GM06990 (cell line): ENCODE measurements at regions not wholly inside any gene's neighbourhood (a gene's known extent, or its start where the extent isn't known, plus 50 kb on each side); places are given as distances from the start of the nearest gene placed in this dataset.

Experiments used
- DNase-seq: peaks from one replicate; pipeline ENCODE4 v3.0.0-alpha.2; 2011; ENCODE audit not compliant: insufficient read length; ENCODE audit errors: extremely low read depth
- H3K27me3 ChIP-seq: replicated peaks from 2 replicates; pipeline ENCODE4 v1.6.0; 2011; ENCODE audit warnings: low read length; ENCODE audit not compliant: control insufficient read depth, insufficient read depth
- H3K36me3 ChIP-seq: 2 replicates; pipeline ENCODE4 v1.5.1; 2011; ENCODE audit warnings: low read length; ENCODE audit not compliant: control insufficient read depth, insufficient read depth
- H3K4me3 ChIP-seq: replicated peaks from 2 replicates; pipeline ENCODE4 v1.5.1; 2011; ENCODE audit warnings: low read depth, mild to moderate bottlenecking, control low read depth, low read length
- CTCF ChIP-seq: IDR thresholded peaks from 2 replicates; pipeline ENCODE4 v1.5.1; 2011; ENCODE audit warnings: low read length, control low read depth, mild to moderate bottlenecking, inconsistent platforms; ENCODE audit not compliant: insufficient read depth, poor library complexity, severe bottlenecking

DNA sequence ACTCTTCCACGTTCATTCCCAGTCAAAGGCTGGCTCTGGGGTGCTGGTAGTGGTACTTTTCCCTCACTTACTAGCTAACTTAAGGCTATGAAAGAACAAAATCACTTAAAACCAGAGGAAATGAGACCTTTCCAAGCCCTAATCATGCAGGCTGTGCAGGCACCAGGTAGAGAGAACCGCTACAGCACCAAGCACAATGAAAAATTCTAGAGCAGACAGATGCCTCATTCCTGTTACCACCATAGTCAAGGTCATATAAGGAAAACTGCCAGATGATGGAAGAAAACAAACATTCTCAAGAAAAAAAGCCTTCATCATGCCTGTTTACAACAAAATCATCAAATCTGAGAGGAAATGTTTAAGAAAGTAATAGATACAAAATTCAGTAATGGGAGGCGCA, 374.4 kb upstream of the PDE4D start:
- no peaks in the 10 kb centered on the region for H3K27me3 ChIP-seq
- TF ChIP-seq CTCF: no peak
- H3K36me3 ChIP-seq: no peaks in the 10 kb centered on the region
- DNase-seq: no peak
- no peak overlapping the region for H3K4me3 ChIP-seq

DNA sequence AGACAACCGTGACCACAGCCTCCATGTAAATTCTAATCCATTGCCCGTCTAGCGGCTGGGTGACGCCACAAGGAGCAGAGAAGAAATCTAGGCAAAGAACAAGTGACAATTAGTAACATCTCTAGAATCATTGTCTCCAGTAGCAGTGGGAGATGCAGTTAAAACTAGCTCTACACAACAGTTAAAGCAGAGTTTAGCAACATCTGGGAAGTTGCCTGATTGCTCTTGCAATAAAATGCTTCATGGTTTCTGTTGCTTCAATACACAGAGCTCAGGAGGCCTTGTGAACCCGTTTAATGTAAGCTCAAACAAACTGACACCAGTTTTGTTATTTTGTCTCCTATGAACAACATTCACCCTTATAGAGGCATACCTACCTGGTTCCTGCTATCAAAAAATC, 369.8 kb upstream of the PDE4D start:
- TF ChIP-seq CTCF: no peak
- no peak for DNase-seq
- no peaks in the 10 kb centered on the region for H3K36me3 ChIP-seq
- H3K4me3 ChIP-seq: no peak overlapping the region
- H3K27me3 ChIP-seq: no peaks in the 10 kb centered on the region

GRCh38 chr5:60262576-60263295, 369.2 kb upstream of the PDE4D start:
- no peak for TF ChIP-seq CTCF
- DNase-seq: no peak
- no peaks in the 10 kb centered on the region for H3K27me3 ChIP-seq
- H3K4me3 ChIP-seq: no peak overlapping the region
- no peaks in the 10 kb centered on the region for H3K36me3 ChIP-seq

- no peak for DNase-seq
- no peak for TF ChIP-seq CTCF
- no peaks in the 10 kb centered on the region for H3K27me3 ChIP-seq
- H3K36me3 ChIP-seq: no peaks in the 10 kb centered on the region
- no peak overlapping the region for H3K4me3 ChIP-seq
These were observed 368.2 kb upstream of the PDE4D start for GRCh38 chr5:60261732-60262131.

DNA sequence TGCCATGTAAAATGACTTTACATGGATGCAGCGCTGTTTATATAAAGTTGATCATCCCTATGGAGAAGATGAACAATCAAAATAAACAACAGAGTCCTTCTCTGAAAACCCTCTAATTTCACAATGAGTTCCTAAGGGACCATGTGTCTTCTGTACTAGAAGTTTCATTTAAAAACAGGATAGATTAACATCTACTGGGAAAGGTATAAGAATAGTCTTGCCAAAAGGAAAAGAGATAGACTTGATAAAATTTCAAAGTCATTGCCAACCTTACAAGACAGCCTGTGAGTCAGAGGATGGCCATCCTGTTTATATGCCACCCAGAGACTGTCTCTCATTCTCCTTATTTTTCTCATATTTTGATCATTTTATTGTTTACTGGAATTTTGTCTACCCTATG, 367.1 kb upstream of the PDE4D start:
- no peak for TF ChIP-seq CTCF
- no peak for DNase-seq
- H3K27me3 ChIP-seq: no peaks in the 10 kb centered on the region
- H3K36me3 ChIP-seq: no peaks in the 10 kb centered on the region
- H3K4me3 ChIP-seq: no peak overlapping the region

GRCh38 chr5:60259730-60260129, 366.2 kb upstream of the PDE4D start:
- Histone ChIP-seq H3K4me3 (no peak overlapping the region), H3K27me3 (no peaks in the 10 kb centered on the region), H3K36me3 (no peaks in the 10 kb centered on the region)
- no peak for DNase-seq
- TF ChIP-seq CTCF: no peak
